ENCODE measurements at regions not wholly inside any gene's neighbourhood (a gene's known extent, or its start where the extent isn't known, plus 50 kb on each side); places are given as distances from the start of the nearest gene placed in this dataset.
"Not testable (repeated sequence)": the region's sequence is repeated elsewhere in the genome, so short reads cannot be mapped to it uniquely, and the experiment has no call there.

DNA sequence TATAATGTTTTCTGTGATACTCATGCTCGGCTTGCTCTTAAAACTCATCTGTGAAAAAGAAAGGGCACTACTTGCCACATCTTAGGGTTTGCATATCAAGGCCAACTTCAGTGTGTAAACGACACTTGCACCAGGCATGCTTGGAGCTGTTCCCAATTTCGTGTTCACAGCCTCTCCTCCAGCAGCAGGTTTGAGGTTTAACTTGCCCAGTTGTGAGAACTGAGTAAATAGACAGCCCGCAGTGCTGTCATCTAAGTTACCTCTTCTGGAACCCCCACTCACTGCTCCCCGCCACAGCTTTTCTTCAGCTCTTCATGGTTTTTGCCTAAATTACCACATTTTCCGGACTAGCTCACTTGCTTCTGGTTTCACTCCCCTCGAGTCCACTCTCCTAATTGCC lies 595.4 kb downstream of the TTLL7 start:
- TF ChIP-seq POLR2A, POLR2AphosphoS5 (IDR thresholded peaks at IDR 0.05; ENCODE audit: low read depth, low read length): not testable (repeated sequence)
